ENCODE measurements at regions not wholly inside any gene's neighbourhood (a gene's known extent, or its start where the extent isn't known, plus 50 kb on each side); places are given as distances from the start of the nearest gene placed in this dataset.

- no peak for TF ChIP-seq CTCF (conservative IDR thresholded peaks at IDR 0.05; ENCODE audit: low read depth in 2 of 2)
- TF ChIP-seq POLR2AphosphoS5 (IDR thresholded peaks at IDR 0.05; ENCODE audit: low read depth): no peak
- no peak for TF ChIP-seq CREB1 (CRISPR knock-in tag; IDR thresholded peaks at IDR 0.05; ENCODE audit: low read depth)
- no peak for TF ChIP-seq EZH2 (IDR thresholded peaks at IDR 0.05; ENCODE audit: low read depth, unreplicated experiment)
- no peak for TF ChIP-seq NANOG (IDR thresholded peaks at IDR 0.05; ENCODE audit: borderline replicate concordance)
- TF ChIP-seq REST (IDR thresholded peaks at IDR 0.05; ENCODE audit: unreplicated experiment): no peak
- no peak for TF ChIP-seq EZH2phosphoT487 (IDR thresholded peaks at IDR 0.05; ENCODE audit: unreplicated experiment)
- TF ChIP-seq JUNB (IDR thresholded peaks at IDR 0.05; ENCODE audit: unreplicated experiment): no peak
- TF ChIP-seq ETS1 (IDR thresholded peaks at IDR 0.05): no peak
- TF ChIP-seq ZNF114 (CRISPR knock-in tag; IDR thresholded peaks at IDR 0.05): no peak
- TF ChIP-seq ZNF331 (CRISPR knock-in tag; IDR thresholded peaks at IDR 0.05; ENCODE audit: low read depth): no peak
Measured at GRCh38 chr5:110075656-110076055, 385.9 kb downstream of the MAN2A1 start.

Data from GM23338 (cell line).